WTC11 (cell line): ENCODE measurements at regions not wholly inside any gene's neighbourhood (a gene's known extent, or its start where the extent isn't known, plus 50 kb on each side); places are given as distances from the start of the nearest gene placed in this dataset.

Source experiments
- ATAC-seq: fragments of 200-7000 bp; cut with Tn5 transposase; 2 replicates; pipeline ENCODE4 v1.10.0; 2021; ENCODE audit warnings: mild to moderate bottlenecking, moderate library complexity
- CTCF ChIA-PET: fragments of 300-600 bp; sonication (Branson Sonifier 250); formaldehyde crosslinking; loops from one replicate; lab custom pipeline; 2021; ENCODE audit warnings: antibody characterized with exemption; lab: Charles Lee
- POLR2A ChIA-PET: fragments of 350-600 bp; sonication (Branson Sonifier 250); formaldehyde crosslinking; loops from one replicate; lab custom pipeline; 2021; ENCODE audit warnings: antibody characterized with exemption; lab: Charles Lee
- DNase-seq: peaks from one replicate; pipeline ENCODE4 v3.0.0; 2021; ENCODE audit warnings: low spot score
- H3K27ac Mint-ChIP-seq: 2 replicates; pipeline ENCODE4 v1.8.0; 2021; ENCODE audit warnings: mixed read lengths
- H3K27me3 Mint-ChIP-seq: 2 replicates; pipeline ENCODE4 v1.8.0; 2021; ENCODE audit warnings: low read depth, mild to moderate bottlenecking, moderate library complexity, mixed read lengths
- H3K36me3 Mint-ChIP-seq: 2 replicates; pipeline ENCODE4 v1.8.0; 2021; ENCODE audit warnings: mixed read lengths
- H3K4me1 Mint-ChIP-seq: 2 replicates; pipeline ENCODE4 v1.8.0; 2022; ENCODE audit warnings: mixed read lengths
- H3K4me3 Mint-ChIP-seq: 2 replicates; pipeline ENCODE4 v1.8.0; 2021; ENCODE audit warnings: mild to moderate bottlenecking, moderate library complexity, mixed read lengths
- H3K9me3 Mint-ChIP-seq: 2 replicates; pipeline ENCODE4 v1.8.0; 2021; ENCODE audit warnings: mixed read lengths
- ETV6 ChIP-seq: sonication (generic); formaldehyde crosslinking; IDR thresholded peaks from 2 replicates; pipeline ENCODE4 v1.8.1; 2022; ENCODE audit warnings: mild to moderate bottlenecking, missing genetic modification reagents
- FOXJ3 ChIP-seq: sonication (generic); formaldehyde crosslinking; IDR thresholded peaks from 2 replicates; pipeline ENCODE4 v1.9.0; 2021; ENCODE audit warnings: missing genetic modification reagents, mild to moderate bottlenecking, borderline replicate concordance
- FOXK1 ChIP-seq: sonication (generic); formaldehyde crosslinking; IDR thresholded peaks from 2 replicates; pipeline ENCODE4 v1.8.0; 2022; ENCODE audit warnings: mild to moderate bottlenecking, moderate library complexity, missing genetic modification reagents
- FOXP4 ChIP-seq: sonication (generic); formaldehyde crosslinking; IDR thresholded peaks from 2 replicates; pipeline ENCODE4 v1.8.0; 2022; ENCODE audit warnings: mild to moderate bottlenecking, missing genetic modification reagents
- GRHL2 ChIP-seq: fragments of 250-450 bp; sonication (Bioruptor Pico); IDR thresholded peaks from 2 replicates; pipeline ENCODE4 v1.8.0; 2022; ENCODE audit warnings: mild to moderate bottlenecking, moderate library complexity; ENCODE audit not compliant: insufficient replicate concordance, severe bottlenecking
- HMGA2 ChIP-seq: fragments of 250-450 bp; sonication (Bioruptor Pico); IDR thresholded peaks from 2 replicates; pipeline ENCODE4 v1.4.0; 2021; ENCODE audit warnings: mild to moderate bottlenecking, moderate library complexity
- KAT7 ChIP-seq: sonication (generic); formaldehyde crosslinking; IDR thresholded peaks from 2 replicates; pipeline ENCODE4 v1.8.1; 2023; ENCODE audit warnings: missing genetic modification reagents, mild to moderate bottlenecking, borderline replicate concordance
- NFYB ChIP-seq: sonication (generic); formaldehyde crosslinking; conservative IDR thresholded peaks from 2 replicates; pipeline ENCODE4 v1.8.0; 2022; ENCODE audit warnings: low read depth, missing genetic modification reagents
- PRDM15 ChIP-seq: sonication (generic); formaldehyde crosslinking; IDR thresholded peaks from 2 replicates; pipeline ENCODE4 v1.8.0; 2022; ENCODE audit warnings: missing genetic modification reagents
- PREB ChIP-seq: sonication (generic); formaldehyde crosslinking; IDR thresholded peaks from 2 replicates; pipeline ENCODE4 v1.8.1; 2022; ENCODE audit warnings: mild to moderate bottlenecking, missing genetic modification reagents, moderate library complexity, borderline replicate concordance
- PRRX2 ChIP-seq: fragments of 250-450 bp; sonication (Bioruptor Pico); IDR thresholded peaks from 2 replicates; pipeline ENCODE4 v1.8.0; 2021; ENCODE audit warnings: mild to moderate bottlenecking
- RELA ChIP-seq: sonication (generic); formaldehyde crosslinking; IDR thresholded peaks from 2 replicates; pipeline ENCODE4 v1.8.1; 2022; ENCODE audit warnings: missing genetic modification reagents, mild to moderate bottlenecking, borderline replicate concordance
- USF1 ChIP-seq: sonication (generic); formaldehyde crosslinking; IDR thresholded peaks from 2 replicates; pipeline ENCODE4 v1.8.0; 2022; ENCODE audit warnings: mild to moderate bottlenecking, missing genetic modification reagents
- ZBTB21 ChIP-seq: sonication (generic); formaldehyde crosslinking; IDR thresholded peaks from 2 replicates; pipeline ENCODE4 v1.8.1; 2023; ENCODE audit warnings: mild to moderate bottlenecking, missing genetic modification reagents, borderline replicate concordance
- ZNF121 ChIP-seq: sonication (generic); formaldehyde crosslinking; IDR thresholded peaks from 2 replicates; pipeline ENCODE4 v1.8.0; 2023; ENCODE audit warnings: missing genetic modification reagents
- ZNF138 ChIP-seq: sonication (generic); formaldehyde crosslinking; conservative IDR thresholded peaks from 2 replicates; pipeline ENCODE4 v1.8.1; 2022; ENCODE audit warnings: mild to moderate bottlenecking, moderate library complexity, missing genetic modification reagents
- ZNF219 ChIP-seq: sonication (generic); formaldehyde crosslinking; IDR thresholded peaks from 2 replicates; pipeline ENCODE4 v1.8.0; 2023; ENCODE audit warnings: missing genetic modification reagents, mild to moderate bottlenecking, borderline replicate concordance
- ZNF423 ChIP-seq: fragments of 250-450 bp; sonication (Bioruptor Pico); IDR thresholded peaks from 2 replicates; pipeline ENCODE4 v2.1.2; 2022; ENCODE audit warnings: mild to moderate bottlenecking, moderate library complexity
- TF ChIP-seq, protein P1 (sequence below): fragments of 200-600 bp; IDR thresholded peaks from 2 replicates; pipeline ENCODE4 v1.8.0; 2022; ENCODE audit warnings: antibody characterized with exemption

DNA sequence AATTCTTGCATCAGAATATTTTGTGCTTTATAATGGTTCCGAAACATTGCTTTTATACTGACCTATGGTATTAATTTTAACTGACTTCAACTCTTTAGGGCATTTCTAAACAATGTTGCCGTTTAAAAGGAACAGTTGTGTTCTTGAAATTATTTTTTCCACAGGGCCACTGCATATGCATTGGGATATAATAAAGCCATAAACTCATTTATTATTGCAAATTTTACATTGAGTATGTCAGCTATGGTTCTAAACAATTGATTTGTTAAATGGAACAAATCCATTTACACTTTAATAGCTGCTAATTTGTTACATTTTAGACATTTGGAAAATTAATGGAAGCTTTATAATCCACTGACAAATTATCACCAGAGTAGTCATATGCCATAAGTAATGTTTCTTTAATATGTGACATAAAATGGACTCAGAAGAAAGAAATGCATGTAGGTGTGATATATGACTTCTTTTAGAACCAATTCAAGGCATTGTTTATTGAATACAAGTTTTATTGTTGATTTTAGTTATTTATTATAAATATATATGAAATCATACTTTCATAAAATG lies 553.3 kb downstream of the TLL1 start:
- Mint-ChIP-seq H3K36me3 (no peaks in the 10 kb centered on the region), H3K27me3 (no peaks in the 10 kb centered on the region)
- CTCF ChIA-PET, result no interaction called here
- TF ChIP-seq FOXK1 (CRISPR knock-in tag) (no peak), HMGA2 (CRISPR knock-in tag) (no peak), ETV6 (CRISPR knock-in tag) (no peak), ZNF219 (CRISPR knock-in tag) (no peak), ZNF423 (no peak), PREB (no peak), ZNF121 (no peak), ZBTB21 (CRISPR knock-in tag) (no peak), PRDM15 (CRISPR knock-in tag) (no peak), ZNF138 (CRISPR knock-in tag) (no peak), NFYB (no peak), GRHL2 (CRISPR knock-in tag) (no peak), KAT7 (CRISPR knock-in tag) (no peak), USF1 (CRISPR knock-in tag) (no peak), PRRX2 (CRISPR knock-in tag) (no peak), RELA (CRISPR knock-in tag) (no peak), FOXP4 (CRISPR knock-in tag) (no peak), FOXJ3 (CRISPR knock-in tag) (no peak)
- TF ChIP-seq, protein P1, sequence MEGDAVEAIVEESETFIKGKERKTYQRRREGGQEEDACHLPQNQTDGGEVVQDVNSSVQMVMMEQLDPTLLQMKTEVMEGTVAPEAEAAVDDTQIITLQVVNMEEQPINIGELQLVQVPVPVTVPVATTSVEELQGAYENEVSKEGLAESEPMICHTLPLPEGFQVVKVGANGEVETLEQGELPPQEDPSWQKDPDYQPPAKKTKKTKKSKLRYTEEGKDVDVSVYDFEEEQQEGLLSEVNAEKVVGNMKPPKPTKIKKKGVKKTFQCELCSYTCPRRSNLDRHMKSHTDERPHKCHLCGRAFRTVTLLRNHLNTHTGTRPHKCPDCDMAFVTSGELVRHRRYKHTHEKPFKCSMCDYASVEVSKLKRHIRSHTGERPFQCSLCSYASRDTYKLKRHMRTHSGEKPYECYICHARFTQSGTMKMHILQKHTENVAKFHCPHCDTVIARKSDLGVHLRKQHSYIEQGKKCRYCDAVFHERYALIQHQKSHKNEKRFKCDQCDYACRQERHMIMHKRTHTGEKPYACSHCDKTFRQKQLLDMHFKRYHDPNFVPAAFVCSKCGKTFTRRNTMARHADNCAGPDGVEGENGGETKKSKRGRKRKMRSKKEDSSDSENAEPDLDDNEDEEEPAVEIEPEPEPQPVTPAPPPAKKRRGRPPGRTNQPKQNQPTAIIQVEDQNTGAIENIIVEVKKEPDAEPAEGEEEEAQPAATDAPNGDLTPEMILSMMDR, result no peak
- TF ChIP-seq, all 79 proteins: peak for 0
- no peaks in the 10 kb centered on the region for H3K9me3 Mint-ChIP-seq
- H3K4me3 Mint-ChIP-seq, result no peak overlapping the region
- POLR2A ChIA-PET, result no interaction called here
- ATAC-seq (no peak), DNase-seq (no peak)
- H3K4me1 Mint-ChIP-seq, result peaks cover 7% of the 10 kb centered on the region
- H3K27ac Mint-ChIP-seq, result no peak overlapping the region
